ENCODE measurements at regions not wholly inside any gene's neighbourhood (a gene's known extent, or its start where the extent isn't known, plus 50 kb on each side); places are given as distances from the start of the nearest gene placed in this dataset.

DNA sequence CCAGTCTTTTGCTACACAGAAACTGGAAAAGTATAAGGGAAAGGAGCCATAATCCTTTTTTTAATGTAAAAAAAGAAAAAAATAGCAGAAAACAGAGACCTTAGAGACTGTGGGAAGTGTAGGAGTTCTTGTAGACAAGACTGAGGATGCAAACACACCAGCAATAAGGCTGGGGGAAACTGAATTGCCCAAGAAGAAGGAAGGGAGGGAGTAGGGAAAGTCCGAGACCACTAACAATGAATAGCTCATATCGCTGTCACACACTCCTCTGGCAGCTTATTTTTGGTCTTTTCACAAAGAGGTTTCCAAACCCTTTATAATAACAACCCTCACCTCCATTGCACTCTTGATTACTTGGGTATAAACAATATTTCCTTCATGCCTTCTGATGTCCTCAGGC, 952.0 kb downstream of the SLITRK5 start:
- ChIA-PET POLR2A (no interaction called here), CTCF (no interaction called here)
- H3K4me1 Mint-ChIP-seq (ENCODE audit: low read depth), result no peaks in the 10 kb centered on the region
- H3K9me3 Mint-ChIP-seq, result peaks cover 11% of the 10 kb centered on the region
- no peak overlapping the region for H3K27ac Mint-ChIP-seq
- H3K36me3 Mint-ChIP-seq, result no peaks in the 10 kb centered on the region
- DNase-seq, result no peak
- no peaks in the 10 kb centered on the region for H3K27me3 Mint-ChIP-seq
- intact Hi-C loops (cut with micrococcal nuclease), result no loop called here
- no peak overlapping the region for H3K4me3 Mint-ChIP-seq

DNA sequence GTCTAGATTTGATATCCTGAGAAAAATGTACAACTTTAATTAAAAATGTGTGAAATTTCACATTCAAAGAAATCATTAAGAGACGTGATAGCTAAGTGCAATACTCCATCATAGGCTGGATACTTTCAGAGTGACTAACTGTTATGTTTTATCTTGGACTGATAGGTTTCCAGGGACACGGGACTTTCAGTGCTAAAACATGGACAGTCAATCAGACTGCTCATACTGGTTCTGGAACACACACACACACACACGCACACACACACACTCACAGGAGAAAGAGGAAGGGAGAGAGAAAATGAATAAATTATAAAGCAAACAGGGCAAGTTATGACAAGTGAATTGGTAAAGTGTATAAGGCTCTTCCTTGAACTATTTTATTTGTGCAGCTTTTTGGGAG, 955.9 kb downstream of the SLITRK5 start:
- Mint-ChIP-seq H3K4me1 (ENCODE audit: low read depth) (no peaks in the 10 kb centered on the region), H3K9me3 (peaks cover 16% of the 10 kb centered on the region), H3K27me3 (no peaks in the 10 kb centered on the region), H3K36me3 (no peaks in the 10 kb centered on the region), H3K27ac (no peak overlapping the region), H3K4me3 (no peak overlapping the region)
- DNase-seq, result no peak
- POLR2A ChIA-PET, result no interaction called here
- CTCF ChIA-PET, result no interaction called here
- intact Hi-C loops (cut with micrococcal nuclease), result no loop called here

DNA sequence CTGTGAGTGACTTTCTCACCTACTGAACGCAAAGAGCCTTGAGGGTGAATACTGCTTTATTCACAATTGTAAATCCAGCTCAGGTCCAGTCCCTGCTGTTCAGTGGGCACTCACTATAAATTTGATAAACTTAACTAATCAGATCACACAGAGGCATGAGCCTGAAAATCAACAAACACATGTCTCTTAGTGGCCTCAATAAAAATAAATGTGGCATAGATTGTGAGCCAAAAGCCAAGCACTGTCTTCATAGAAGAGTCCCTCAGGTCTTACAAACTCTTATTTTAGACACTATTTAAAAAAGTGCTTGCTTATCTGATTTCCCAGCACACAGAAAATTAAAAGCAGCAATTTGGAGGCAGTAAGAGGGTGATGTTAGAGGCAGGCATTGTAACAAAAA, 957.7 kb downstream of the SLITRK5 start:
- POLR2A ChIA-PET, result no interaction called here
- Mint-ChIP-seq H3K9me3 (peaks cover 11% of the 10 kb centered on the region), H3K4me3 (no peak overlapping the region), H3K27me3 (no peaks in the 10 kb centered on the region), H3K27ac (no peak overlapping the region), H3K4me1 (ENCODE audit: low read depth) (no peaks in the 10 kb centered on the region), H3K36me3 (no peaks in the 10 kb centered on the region)
- DNase-seq, result no peak
- CTCF ChIA-PET, result no interaction called here
- intact Hi-C loops (cut with micrococcal nuclease), result no loop called here

DNA sequence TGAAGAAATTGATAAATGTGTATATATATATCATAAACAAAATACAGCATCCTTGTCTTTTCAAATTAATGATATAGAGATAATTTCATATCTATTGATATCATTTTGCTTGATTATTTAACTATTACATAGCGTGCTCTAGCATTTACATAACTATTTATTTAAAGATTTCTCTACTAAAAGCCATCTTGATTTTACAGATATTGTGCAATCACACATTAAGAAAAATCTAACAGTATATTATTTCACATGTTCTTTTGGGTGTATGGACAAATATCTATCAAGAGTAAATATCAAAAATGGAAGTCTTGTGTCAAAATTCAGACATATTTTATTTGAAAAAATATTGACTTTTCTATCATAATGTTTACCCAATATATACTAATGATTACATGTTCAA, 966.8 kb downstream of the SLITRK5 start:
- ChIA-PET CTCF (no interaction called here), POLR2A (no interaction called here)
- Mint-ChIP-seq H3K9me3 (peaks cover 10% of the 10 kb centered on the region), H3K36me3 (no peaks in the 10 kb centered on the region), H3K4me3 (no peak overlapping the region), H3K4me1 (ENCODE audit: low read depth) (no peaks in the 10 kb centered on the region), H3K27me3 (no peaks in the 10 kb centered on the region), H3K27ac (no peak overlapping the region)
- intact Hi-C loops (cut with micrococcal nuclease), result no loop called here
- DNase-seq, result no peak

DNA sequence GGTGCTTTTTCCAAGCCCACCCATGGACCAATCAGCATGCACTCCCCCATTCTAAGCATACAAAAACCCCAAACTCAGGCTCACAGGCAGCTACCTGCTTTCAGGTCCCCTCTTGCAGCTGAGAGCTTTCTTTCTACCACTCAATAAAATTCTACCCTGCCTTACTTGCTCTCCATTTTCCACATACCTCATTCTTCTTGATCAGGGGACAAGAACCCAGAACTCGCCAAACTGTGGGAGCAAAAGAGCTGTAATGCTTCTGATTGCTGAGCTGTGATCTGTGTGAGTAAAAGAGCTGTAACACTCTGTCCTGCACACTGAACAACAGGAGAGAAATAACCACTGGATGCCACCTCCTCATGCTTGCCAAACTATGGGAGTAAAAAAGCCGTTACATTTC, 972.1 kb downstream of the SLITRK5 start:
- no peaks in the 10 kb centered on the region for H3K4me1 Mint-ChIP-seq (ENCODE audit: low read depth)
- H3K4me3 Mint-ChIP-seq, result no peak overlapping the region
- no peak overlapping the region for H3K27ac Mint-ChIP-seq
- peaks cover 23% of the 10 kb centered on the region for H3K9me3 Mint-ChIP-seq
- POLR2A ChIA-PET, result no interaction called here
- CTCF ChIA-PET, result no interaction called here
- no peaks in the 10 kb centered on the region for H3K36me3 Mint-ChIP-seq
- DNase-seq, result no peak
- intact Hi-C loops (cut with micrococcal nuclease), result no loop called here
- no peaks in the 10 kb centered on the region for H3K27me3 Mint-ChIP-seq

DNA sequence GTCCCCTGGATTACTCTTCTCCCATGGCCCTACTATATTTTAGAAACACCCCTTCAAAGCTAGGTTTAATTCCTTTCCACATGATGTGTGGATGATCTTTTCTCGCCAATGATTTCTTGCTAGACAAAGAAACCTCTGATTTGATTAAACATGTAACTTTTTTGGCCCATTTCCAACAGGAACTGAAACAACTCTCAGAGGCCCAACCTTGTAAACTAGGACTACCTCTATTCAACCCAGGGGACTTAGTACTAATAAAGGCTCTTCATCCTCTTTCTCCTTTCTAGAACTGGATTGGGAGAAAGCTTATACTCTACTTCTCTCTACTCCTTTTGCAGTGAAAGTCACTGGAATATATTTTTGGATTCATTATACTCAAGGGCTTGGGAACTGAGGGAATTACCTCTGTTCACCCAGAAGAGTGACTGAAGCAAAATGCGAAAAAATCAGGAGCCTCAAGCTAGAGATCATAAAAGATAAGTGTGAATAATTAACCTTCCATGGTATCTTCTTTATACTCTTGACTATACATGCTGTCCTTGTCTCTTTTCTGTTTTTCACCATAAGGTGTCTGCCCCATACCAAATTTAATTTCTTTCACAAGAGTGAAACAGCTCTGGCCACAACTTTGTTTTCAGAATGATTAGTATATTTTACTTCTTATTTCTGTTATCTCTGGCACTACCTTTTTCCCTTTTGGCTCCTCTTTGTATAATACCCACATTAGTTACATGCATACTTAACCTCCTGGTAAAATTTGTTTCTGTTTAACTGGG, 977.6 kb downstream of the SLITRK5 start:
- Mint-ChIP-seq H3K27me3 (no peaks in the 10 kb centered on the region), H3K4me3 (no peak overlapping the region), H3K9me3 (peaks cover 29% of the 10 kb centered on the region), H3K27ac (no peak overlapping the region), H3K4me1 (ENCODE audit: low read depth) (no peaks in the 10 kb centered on the region), H3K36me3 (no peaks in the 10 kb centered on the region)
- no peak for DNase-seq
- CTCF ChIA-PET, result no interaction called here
- intact Hi-C loops (cut with micrococcal nuclease), result no loop called here
- POLR2A ChIA-PET, result no interaction called here

DNA sequence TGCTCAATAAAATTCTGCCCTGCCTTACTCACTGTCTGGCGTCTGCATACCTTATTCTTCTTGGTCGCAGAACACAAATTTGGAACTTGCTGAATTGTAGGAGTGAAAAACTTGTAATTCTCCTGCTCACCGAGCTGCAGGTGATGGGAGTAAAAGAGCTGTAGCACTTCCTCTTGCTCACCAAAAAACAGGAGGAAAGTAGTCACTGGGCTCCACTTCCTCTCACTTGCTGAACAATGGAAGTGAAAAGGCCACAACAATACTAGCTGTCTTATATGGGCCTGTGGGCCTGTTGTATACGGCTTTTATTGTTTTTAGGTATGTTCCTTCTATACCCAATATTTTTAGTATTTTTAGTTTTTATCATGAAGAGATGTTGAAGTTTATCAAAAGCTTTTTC, 978.7 kb downstream of the SLITRK5 start:
- Mint-ChIP-seq H3K4me3 (no peak overlapping the region), H3K27ac (no peak overlapping the region), H3K4me1 (ENCODE audit: low read depth) (no peaks in the 10 kb centered on the region), H3K27me3 (no peaks in the 10 kb centered on the region), H3K36me3 (no peaks in the 10 kb centered on the region), H3K9me3 (peaks cover 29% of the 10 kb centered on the region)
- no peak for DNase-seq
- CTCF ChIA-PET, result no interaction called here
- intact Hi-C loops (cut with micrococcal nuclease), result no loop called here
- POLR2A ChIA-PET, result no interaction called here

DNA sequence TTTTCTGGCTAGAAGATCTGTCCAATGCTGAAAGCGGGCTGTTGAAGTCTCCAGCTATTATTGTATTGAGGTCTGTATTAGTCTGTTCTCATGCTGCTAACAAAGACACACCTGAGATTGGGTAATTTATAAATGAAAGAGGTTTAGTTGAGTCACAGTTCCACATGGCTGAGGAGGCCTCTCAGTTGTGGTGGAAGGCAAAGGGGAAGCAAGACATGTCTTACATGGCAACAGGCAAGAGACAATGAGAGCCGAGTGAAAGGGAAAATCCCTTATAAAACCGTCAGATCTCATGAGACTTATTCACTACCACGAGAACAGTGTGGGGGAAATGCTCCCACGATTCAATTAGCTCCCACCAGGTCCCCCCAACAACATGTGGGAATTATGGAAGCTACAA, 980.4 kb downstream of the SLITRK5 start:
- Mint-ChIP-seq H3K27ac (no peak overlapping the region), H3K4me3 (no peak overlapping the region), H3K27me3 (no peaks in the 10 kb centered on the region), H3K9me3 (peaks cover 29% of the 10 kb centered on the region), H3K4me1 (ENCODE audit: low read depth) (no peaks in the 10 kb centered on the region), H3K36me3 (no peaks in the 10 kb centered on the region)
- intact Hi-C loops (cut with micrococcal nuclease), result no loop called here
- CTCF ChIA-PET, result no interaction called here
- no peak for DNase-seq
- POLR2A ChIA-PET, result no interaction called here

DNA sequence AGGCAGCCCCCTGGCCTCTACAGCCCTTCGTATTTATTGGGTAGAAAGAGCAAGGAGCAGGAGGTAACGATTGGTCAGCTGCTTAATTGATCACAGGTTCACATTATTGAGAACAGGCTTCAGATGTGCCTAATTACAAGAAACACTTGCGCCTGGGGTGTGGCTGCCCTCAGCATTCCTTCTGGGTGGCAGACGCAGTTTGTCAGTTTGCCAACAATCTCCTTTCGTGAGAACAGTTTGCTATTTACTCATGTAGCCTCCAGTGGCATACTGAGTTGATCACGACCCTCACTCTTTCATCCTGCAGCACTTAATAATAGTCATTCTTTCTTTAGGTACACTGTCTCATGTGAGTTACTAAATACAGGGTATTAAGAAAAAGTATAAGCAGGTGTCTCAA, 985.6 kb downstream of the SLITRK5 start:
- no peak for DNase-seq
- no peaks in the 10 kb centered on the region for H3K4me1 Mint-ChIP-seq (ENCODE audit: low read depth)
- ChIA-PET POLR2A (no interaction called here), CTCF (no interaction called here)
- H3K36me3 Mint-ChIP-seq, result no peaks in the 10 kb centered on the region
- intact Hi-C loops (cut with micrococcal nuclease), result no loop called here
- H3K4me3 Mint-ChIP-seq, result no peak overlapping the region
- no peaks in the 10 kb centered on the region for H3K27me3 Mint-ChIP-seq
- peaks cover 25% of the 10 kb centered on the region for H3K9me3 Mint-ChIP-seq
- no peak overlapping the region for H3K27ac Mint-ChIP-seq

DNA sequence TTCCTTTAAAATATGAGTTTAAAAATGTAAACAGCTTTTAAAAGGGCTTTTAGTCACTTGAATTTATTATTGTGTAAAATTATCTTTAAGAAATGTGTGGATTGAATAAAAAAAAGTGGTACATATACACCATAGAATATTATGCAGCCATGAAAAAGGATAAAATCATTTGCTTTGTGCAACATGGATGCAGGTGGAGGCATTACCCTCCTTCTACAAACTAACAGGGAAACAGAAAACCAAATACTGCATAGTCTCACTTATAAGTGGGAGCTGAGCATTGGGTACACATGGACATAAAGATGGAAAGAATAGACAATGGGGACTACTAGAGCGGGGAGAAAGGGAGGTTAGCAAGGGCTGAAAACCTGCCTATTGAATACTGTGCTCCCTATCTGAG, 999.3 kb downstream of the SLITRK5 start:
- no peak overlapping the region for H3K4me3 Mint-ChIP-seq
- ChIA-PET POLR2A (no interaction called here), CTCF (no interaction called here)
- H3K27ac Mint-ChIP-seq, result no peak overlapping the region
- DNase-seq, result no peak
- no peaks in the 10 kb centered on the region for H3K36me3 Mint-ChIP-seq
- H3K27me3 Mint-ChIP-seq, result no peaks in the 10 kb centered on the region
- peaks cover 12% of the 10 kb centered on the region for H3K9me3 Mint-ChIP-seq
- H3K4me1 Mint-ChIP-seq (ENCODE audit: low read depth), result no peaks in the 10 kb centered on the region
- intact Hi-C loops (cut with micrococcal nuclease), result no loop called here

DNA sequence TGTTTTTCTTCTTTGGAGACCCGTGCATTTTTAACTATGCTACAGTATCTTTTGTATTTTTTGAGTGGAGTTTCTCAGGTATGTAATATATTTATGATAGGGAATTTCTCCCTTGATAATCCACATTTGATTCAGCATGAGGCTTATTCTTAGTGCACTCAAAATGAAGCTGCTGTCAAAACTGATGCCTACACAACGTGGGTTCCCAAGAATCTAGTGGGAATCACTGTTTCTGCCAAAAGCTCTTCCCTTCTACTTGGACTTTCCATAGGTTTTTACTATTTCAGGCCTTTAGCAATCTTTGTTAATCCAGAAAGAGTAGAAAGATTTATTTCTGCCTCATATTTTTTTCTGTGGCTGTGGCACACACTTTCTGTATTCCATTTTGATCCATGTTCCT, 1003.7 kb downstream of the SLITRK5 start:
- Mint-ChIP-seq H3K4me1 (ENCODE audit: low read depth) (no peaks in the 10 kb centered on the region), H3K36me3 (no peaks in the 10 kb centered on the region), H3K4me3 (no peak overlapping the region), H3K27ac (no peak overlapping the region), H3K27me3 (no peaks in the 10 kb centered on the region), H3K9me3 (peaks cover 17% of the 10 kb centered on the region)
- ChIA-PET POLR2A (no interaction called here), CTCF (no interaction called here)
- intact Hi-C loops (cut with micrococcal nuclease), result no loop called here
- no peak for DNase-seq

DNA sequence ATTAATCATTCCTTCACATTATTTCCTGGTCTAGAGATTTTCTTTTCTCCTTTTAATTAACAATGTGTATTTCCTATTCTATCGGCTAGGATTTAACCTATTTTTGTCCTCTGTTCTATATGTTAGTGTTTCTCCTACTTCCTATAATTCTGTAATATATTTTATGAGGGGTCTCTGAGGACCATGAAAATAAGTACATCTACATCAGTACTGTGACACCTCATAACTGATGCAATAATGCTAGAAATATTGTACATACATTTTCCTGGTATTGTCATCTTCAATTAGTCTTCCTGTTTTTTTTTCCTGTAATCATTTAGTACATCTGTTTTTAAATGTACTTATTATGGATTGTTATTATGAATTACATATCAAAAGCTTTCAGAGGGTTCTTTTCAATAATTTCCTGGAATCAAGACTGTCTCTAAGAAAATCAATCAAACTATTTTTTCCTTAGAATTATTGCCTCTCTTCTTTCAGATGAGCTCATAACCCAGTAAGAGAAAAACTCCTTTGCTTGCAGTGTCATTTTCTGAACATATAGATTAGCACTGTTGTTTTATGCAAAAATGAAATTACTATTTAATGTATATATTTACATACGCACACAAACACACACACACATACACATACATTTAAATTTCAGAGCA, 1004.3 kb downstream of the SLITRK5 start:
- intact Hi-C loops (cut with micrococcal nuclease), result no loop called here
- no peak for DNase-seq
- CTCF ChIA-PET, result no interaction called here
- POLR2A ChIA-PET, result no interaction called here
- Mint-ChIP-seq H3K9me3 (peaks cover 17% of the 10 kb centered on the region), H3K27me3 (no peaks in the 10 kb centered on the region), H3K4me1 (ENCODE audit: low read depth) (no peaks in the 10 kb centered on the region), H3K36me3 (no peaks in the 10 kb centered on the region), H3K4me3 (no peak overlapping the region), H3K27ac (no peak overlapping the region)

DNA sequence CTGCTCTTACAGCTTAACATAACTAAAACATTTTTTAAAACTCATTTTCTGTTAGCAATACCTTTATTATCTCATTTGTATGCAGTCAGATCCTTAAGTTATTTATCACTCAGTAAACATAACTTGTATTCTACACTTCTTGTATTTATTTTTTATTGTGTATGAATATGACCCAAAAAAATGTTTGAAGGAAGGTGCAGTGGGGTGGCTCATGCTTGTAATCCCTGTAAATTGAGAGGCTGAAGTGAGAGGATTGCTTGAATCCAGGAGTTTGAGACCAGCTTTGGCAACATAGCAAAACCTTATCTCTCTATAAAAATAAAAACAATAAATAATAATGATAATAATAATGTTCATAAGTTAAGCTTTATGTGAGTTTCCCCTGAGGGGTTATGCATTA, 1004.8 kb downstream of the SLITRK5 start:
- H3K36me3 Mint-ChIP-seq, result no peaks in the 10 kb centered on the region
- H3K27me3 Mint-ChIP-seq, result no peaks in the 10 kb centered on the region
- H3K27ac Mint-ChIP-seq, result no peak overlapping the region
- H3K9me3 Mint-ChIP-seq, result peaks cover 18% of the 10 kb centered on the region
- ChIA-PET POLR2A (no interaction called here), CTCF (no interaction called here)
- intact Hi-C loops (cut with micrococcal nuclease), result no loop called here
- no peak overlapping the region for H3K4me3 Mint-ChIP-seq
- no peaks in the 10 kb centered on the region for H3K4me1 Mint-ChIP-seq (ENCODE audit: low read depth)
- DNase-seq, result no peak
